Amygdala (tissue), 56 donors: ENCODE measurements at regions not wholly inside any gene's neighbourhood (a gene's known extent, or its start where the extent isn't known, plus 50 kb on each side); places are given as distances from the start of the nearest gene placed in this dataset.
"Not testable (repeated sequence)": the region's sequence is repeated elsewhere in the genome, so short reads cannot be mapped to it uniquely, and the experiment has no call there.

Experiments
- DNase-seq, 56 donors: peaks; one replicate each; lab custom pipeline; 2025; lab: John Stamatoyannopoulos, UW

GRCh38 chr12:33047666-33048065 lies 151.1 kb upstream of the PKP2 start:
- DNase-seq: no peak

DNA sequence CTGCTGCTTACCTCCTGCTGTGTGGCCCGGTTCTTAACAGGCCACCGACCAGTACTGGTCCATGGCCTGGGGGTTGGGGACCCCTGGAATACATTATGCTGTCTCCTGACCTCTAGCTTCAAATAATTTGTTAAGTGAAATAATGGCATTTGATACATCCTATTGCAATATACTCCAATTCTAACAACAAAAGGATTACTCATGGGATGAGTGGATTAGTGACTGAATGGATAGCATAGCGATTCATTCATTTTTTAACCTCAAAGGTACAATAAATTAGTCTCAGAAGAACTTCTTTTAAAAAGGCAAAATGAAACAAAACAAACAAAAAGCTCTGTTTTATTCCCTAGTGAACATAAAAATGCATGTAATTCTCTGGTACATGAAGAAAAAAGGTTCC lies 147.9 kb upstream of the PKP2 start:
- DNase-seq: no peak

GRCh38 chr12:33041562-33041961 lies 145.0 kb upstream of the PKP2 start:
- no peak for DNase-seq

DNA sequence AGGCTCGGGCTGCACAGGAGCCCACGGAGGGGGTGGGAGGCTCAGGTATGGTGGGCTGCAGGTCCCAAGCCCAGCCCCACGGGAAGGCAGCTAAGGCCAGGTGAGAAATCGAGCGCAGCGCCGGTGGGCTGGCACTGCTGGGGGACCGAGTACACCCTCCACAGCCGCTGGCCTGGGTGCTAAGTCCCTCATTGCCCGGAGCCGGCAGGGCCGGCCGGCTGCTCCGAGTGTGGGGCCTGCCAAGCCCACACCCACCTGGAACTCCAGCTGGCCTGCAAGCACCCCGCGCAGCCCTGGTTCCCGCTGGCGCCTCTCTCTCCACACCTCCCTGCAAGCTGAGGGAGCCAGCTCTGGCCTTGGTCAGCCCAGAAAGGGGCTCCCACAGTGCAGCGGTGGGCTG lies 137.4 kb upstream of the PKP2 start:
- not testable (repeated sequence) for DNase-seq

DNA sequence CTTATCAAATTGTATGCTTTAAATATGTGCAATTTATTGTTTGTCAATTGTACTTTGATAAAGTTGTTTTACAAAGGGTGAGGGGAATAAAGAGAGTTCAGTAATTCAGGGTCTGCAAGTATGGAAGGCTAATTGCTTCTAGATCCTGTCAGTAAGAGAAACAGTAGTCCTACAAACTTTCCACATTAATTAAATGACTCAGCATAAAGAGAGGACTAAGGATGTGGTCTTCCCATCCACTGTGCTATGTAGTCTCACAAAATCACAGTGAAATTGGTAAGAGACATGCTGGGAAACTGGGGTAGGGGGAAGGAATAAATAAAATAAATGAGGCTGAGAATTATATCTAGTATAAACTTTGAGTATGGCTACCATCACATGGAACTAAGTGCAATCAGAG lies 130.2 kb upstream of the PKP2 start:
- DNase-seq: no peak

- DNase-seq: not testable (repeated sequence)
These were observed 126.1 kb upstream of the PKP2 start for GRCh38 chr12:33022724-33023123.

DNA sequence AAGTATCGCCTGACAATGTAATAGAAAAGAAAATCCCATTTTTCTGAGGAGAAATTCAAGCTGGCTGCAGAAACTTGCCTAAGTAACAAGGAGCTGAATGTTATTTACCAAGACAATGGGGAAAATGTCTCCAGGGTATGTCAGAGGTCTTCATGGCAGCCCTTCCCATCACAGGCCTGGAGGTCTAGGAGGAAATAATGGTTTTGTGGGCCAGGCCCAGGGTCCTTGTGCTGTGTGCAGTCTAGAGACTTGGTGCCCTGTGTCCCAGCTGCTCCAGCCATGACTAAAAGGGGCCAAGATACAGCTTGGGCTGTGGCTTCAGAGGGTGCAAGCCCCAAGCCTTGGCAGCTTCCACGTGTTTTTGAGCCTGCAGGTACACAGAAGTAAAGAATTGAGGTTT lies 120.5 kb upstream of the PKP2 start:
- DNase-seq: not testable (repeated sequence)

DNA sequence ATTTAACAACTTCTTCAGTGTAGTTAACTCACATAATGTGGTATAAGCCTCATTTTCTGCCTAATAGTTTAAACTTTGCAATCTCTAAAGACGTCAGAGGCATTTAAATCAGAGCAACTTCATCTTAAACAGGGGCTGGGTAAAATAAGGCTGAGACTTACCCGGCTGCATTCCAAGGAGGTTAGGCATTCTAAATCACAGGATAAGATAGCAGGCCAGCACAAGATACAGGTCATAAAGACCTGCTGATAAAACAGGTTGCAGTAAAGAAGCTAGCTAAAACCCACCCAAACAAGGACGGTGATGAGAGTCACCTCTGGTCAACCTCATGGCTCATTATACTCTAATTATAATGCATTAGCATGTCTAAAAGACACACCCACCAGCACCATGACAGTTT lies 115.6 kb upstream of the PKP2 start:
- no peak for DNase-seq

GRCh38 chr12:33006106-33006505 lies 109.5 kb upstream of the PKP2 start:
- no peak for DNase-seq

DNA sequence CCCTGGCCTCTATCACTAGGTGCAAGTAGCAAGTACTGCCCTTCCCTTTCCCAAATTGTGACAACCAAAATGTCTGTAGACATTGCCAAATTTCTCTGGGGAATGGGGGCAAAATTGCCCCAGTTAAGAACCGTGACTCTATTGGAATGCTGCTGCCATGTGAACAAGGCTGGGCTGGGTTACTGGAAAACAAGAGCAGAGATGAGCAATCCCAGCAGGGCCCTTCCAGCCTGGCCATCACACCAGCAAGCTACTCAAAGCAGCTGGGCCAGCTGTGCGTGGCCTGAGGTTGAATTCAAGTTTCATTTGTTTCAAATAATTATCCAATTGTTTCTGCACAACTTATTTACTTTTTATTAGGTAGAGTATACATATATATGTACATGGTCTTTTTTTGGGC lies 103.4 kb upstream of the PKP2 start:
- DNase-seq: no peak

DNA sequence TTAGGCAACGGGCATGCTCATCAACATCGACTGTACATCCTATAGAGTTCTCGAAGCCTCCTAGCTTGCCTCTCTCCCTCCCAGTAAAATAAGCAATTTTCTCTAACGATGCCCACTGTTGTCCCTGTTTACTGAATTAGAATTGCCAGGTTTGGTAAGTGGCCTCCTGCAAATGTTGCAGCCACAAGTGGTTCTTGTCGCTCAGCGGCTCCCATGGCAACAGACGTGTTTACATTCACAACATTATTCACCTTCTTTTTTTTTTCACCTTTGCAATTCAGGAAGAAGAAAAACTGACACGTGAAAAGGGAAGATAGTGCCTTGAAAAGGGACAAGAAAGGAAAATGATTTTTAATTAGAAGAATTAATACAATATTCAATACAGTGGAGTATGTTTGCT lies 100.9 kb upstream of the PKP2 start:
- DNase-seq: no peak

GRCh38 chr12:32995623-32996022 lies 99.0 kb upstream of the PKP2 start:
- DNase-seq: no peak

- no peak for DNase-seq
These were observed 96.8 kb upstream of the PKP2 start for GRCh38 chr12:32993404-32993803.

DNA sequence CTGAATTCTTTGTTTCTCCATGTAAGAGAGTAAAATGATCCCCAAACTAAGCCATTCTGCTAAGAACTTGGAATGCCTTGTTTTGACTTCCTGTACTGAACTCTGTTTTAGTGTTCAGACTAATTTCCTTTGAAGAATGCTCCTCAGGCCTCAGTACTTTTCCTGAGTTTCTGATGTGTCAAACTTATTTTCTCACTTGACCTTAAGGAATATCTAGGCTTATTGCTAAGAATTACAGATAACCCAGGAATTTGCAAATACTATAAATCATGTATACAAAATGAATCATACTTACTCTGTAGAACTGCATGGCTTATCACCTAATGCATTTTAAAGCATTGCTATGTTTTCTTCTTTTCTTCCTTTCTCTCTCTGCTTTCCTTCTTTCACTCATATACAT lies 93.1 kb upstream of the PKP2 start:
- no peak for DNase-seq

DNA sequence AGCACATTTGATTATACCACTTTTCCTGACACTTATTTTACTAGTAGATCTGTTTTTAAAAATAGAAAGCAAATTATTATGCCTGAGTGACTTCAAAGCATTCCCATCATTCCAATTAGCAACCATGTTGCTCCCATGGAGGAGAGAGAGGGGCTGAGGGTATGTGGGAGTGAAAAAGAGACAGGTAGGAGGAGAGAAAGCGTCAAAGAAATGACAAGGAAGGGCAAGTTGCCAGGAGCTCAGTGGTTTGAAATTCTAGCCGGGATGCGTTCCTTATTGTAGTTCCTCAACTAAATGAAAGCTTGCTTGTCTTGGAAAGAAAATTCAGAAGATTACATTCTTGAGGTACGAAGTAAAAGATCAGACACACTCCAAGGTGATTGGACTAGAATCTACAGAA lies 92.4 kb upstream of the PKP2 start:
- DNase-seq: no peak

DNA sequence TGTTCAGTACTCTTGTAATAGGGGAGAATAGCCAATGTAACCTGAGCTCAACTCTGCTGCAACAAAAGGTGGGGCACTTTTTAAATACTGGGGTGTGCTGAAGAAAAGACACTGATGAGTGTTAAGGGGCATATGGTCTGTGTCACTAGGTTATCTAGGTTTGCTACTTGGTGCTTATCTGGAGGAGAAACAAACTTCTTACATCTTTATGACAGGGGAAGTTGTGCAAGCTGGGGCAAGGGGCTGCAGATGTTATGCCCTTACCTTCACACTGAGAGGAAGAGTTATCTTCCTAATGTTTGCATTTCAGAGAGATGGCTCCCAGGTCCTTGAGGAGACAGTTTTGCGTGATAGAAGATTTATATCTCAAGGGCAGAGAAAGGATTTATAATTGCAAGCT lies 90.9 kb upstream of the PKP2 start:
- no peak for DNase-seq

DNA sequence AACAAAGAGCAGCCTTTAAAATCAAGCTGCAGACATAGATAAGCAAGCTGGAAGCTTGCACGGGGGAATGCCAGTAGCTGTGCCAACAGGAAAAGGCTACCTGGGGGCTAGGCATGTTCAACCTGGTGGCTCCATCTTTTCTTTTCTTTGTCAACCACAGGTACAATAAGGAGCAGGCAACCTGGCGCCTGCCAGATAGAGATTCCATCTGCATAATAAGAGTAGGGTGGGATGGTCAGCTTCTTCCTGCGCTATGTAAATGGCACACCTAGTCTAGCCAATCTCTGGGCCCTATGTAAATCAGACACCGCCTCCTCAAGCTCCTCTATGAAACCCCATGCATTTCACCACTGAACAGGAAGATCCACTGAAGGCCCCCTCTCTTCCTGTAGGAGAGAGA lies 87.4 kb upstream of the PKP2 start:
- DNase-seq: no peak

DNA sequence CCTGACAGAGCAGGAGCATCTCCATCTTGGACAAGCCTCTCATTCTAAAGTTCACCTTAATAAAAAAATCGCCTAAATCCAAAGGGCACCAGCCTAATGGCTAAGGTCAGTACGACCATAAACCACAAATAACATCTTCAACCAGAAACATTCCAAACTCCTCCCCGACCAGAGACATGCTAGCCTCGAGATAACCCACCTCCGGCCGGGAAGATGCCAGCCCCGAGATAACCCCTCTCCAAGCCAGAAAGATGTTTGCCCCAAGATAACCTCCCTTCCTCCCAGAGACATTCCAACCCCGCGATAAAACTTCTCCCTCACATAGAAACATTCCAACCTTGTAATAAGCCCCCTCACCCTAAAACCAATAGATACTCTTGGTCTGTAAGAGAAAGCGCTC lies 86.8 kb upstream of the PKP2 start:
- DNase-seq: no peak

- no peak for DNase-seq
These were observed 84.6 kb upstream of the PKP2 start for GRCh38 chr12:32981139-32981538.

GRCh38 chr12:32975122-32975521 lies 78.5 kb upstream of the PKP2 start:
- DNase-seq: no peak

- no peak for DNase-seq
These were observed 74.0 kb upstream of the PKP2 start for GRCh38 chr12:32970465-32971110.

DNA sequence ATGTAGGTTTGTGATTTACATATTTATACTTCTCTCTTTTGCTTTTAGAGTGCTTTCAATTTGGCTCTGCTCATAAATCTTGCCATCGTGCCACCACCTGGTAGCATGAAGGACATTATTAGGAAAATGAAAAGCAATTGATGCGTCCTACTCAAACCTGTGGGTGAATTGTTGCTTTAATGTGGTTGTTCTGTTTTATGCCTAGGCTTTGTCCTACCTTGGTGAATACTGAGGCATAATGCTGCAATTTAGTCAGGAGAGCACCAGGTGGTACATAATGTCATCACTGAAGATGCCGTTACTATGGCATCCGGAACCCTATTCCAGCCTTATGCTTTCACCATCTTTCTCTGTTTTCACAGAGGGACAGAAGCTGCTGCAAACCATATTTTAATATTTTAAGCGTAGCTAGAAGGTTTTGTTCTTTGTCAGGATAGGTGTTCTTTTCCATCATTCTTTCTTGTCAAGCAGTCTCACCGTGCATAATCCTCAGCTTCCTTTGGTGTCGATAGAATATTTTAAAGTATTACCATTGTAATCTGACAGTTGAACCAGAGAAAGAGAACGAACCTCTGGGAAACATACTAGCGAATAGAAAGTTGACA lies 68.5 kb upstream of the PKP2 start:
- no peak for DNase-seq

GRCh38 chr12:32956418-32956817 lies 59.8 kb upstream of the PKP2 start:
- DNase-seq: not testable (repeated sequence)
